HL-60 (cell line): ENCODE measurements at regions not wholly inside any gene's neighbourhood (a gene's known extent, or its start where the extent isn't known, plus 50 kb on each side); places are given as distances from the start of the nearest gene placed in this dataset.

Experiments used
- DNase-seq, 2 experiments: peaks; one replicate each; pipeline ENCODE4 v3.0.0-alpha.2; 2010 to 2020; ENCODE audit warnings: low read depth in 1 of 2, low spot score in 1 of 2
- H3K27ac ChIP-seq: fragments of 250-450 bp; sonication (Bioruptor Pico); replicated peaks from 2 replicates; pipeline ENCODE4 v1.5.1; 2020; ENCODE audit warnings: mild to moderate bottlenecking, moderate library complexity
- H3K27me3 ChIP-seq: fragments of 250-450 bp; sonication (Bioruptor Pico); 2 replicates; pipeline ENCODE4 v1.5.1; 2021; ENCODE audit warnings: mild to moderate bottlenecking, moderate library complexity; ENCODE audit not compliant: insufficient read depth, poor library complexity, severe bottlenecking
- H3K4me3 ChIP-seq: replicated peaks from 2 replicates; pipeline ENCODE4 v1.5.1; 2011; ENCODE audit warnings: mild to moderate bottlenecking, control low read depth, low read length; ENCODE audit not compliant: insufficient read depth
- CTCF ChIP-seq: IDR thresholded peaks from one replicate; pipeline ENCODE4 v1.5.1; 2011; ENCODE audit warnings: low read length, control low read depth, inconsistent platforms; ENCODE audit not compliant: insufficient read depth
- GABPA ChIP-seq: IDR thresholded peaks from 2 replicates; pipeline ENCODE4 v1.6.1; 2012; ENCODE audit warnings: low read depth
- POLR2AphosphoS5 ChIP-seq: IDR thresholded peaks from 2 replicates; pipeline ENCODE4 v1.6.1; 2012; ENCODE audit warnings: low read depth
- REST ChIP-seq: IDR thresholded peaks from 2 replicates; pipeline ENCODE4 v1.6.1; 2012; ENCODE audit warnings: low read depth; ENCODE audit not compliant: insufficient replicate concordance
- SPI1 ChIP-seq: IDR thresholded peaks from 2 replicates; pipeline ENCODE4 v1.6.1; 2012; ENCODE audit warnings: low read depth, mild to moderate bottlenecking, borderline replicate concordance

- DNase-seq = no peak
- no peak overlapping the region for H3K27ac ChIP-seq
- H3K4me3 ChIP-seq = no peak overlapping the region
- TF ChIP-seq SPI1 (no peak), REST (no peak), GABPA (no peak), POLR2AphosphoS5 (no peak), CTCF (no peak)
- H3K27me3 ChIP-seq = no peaks in the 10 kb centered on the region
Observed at GRCh38 chr1:147479864-147480564, 61.3 kb upstream of the BCL9 start.

GRCh38 chr1:147480565-147480935, 60.8 kb upstream of the BCL9 start:
- Histone ChIP-seq H3K27me3 (no peaks in the 10 kb centered on the region), H3K4me3 (no peak overlapping the region), H3K27ac (no peak overlapping the region)
- no peak for DNase-seq
- TF ChIP-seq SPI1 (no peak), POLR2AphosphoS5 (no peak), CTCF (no peak), GABPA (no peak), REST (no peak)

GRCh38 chr1:147486876-147487656, 54.2 kb upstream of the BCL9 start:
- H3K27ac ChIP-seq = no peak overlapping the region
- no peaks in the 10 kb centered on the region for H3K27me3 ChIP-seq
- no peak for DNase-seq
- H3K4me3 ChIP-seq = no peak overlapping the region
- TF ChIP-seq SPI1 (no peak), GABPA (no peak), REST (no peak), POLR2AphosphoS5 (no peak), CTCF (no peak)
